Left lobe of liver (tissue), 2 donors: ENCODE measurements at regions not wholly inside any gene's neighbourhood (a gene's known extent, or its start where the extent isn't known, plus 50 kb on each side); places are given as distances from the start of the nearest gene placed in this dataset.
A peak's percentile ranks its signal among the peaks of the same experiment; 100 is the strongest.

Experiments used
- ATAC-seq: fragments of 200-7000 bp; cut with Tn5 transposase; one replicate; pipeline ENCODE4 v1.9.1; 2020; ENCODE audit warnings: mild to moderate bottlenecking, moderate library complexity
- DNase-seq: peaks from one replicate; pipeline ENCODE4 v3.0.0-alpha.2; 2020; ENCODE audit warnings: low spot score
- donor health status: DM: no; HTN: no; CAD: no; lungs with moderate emphysema.
- donor health status: DM: no; HTN: yes; CAD: no.

DNA sequence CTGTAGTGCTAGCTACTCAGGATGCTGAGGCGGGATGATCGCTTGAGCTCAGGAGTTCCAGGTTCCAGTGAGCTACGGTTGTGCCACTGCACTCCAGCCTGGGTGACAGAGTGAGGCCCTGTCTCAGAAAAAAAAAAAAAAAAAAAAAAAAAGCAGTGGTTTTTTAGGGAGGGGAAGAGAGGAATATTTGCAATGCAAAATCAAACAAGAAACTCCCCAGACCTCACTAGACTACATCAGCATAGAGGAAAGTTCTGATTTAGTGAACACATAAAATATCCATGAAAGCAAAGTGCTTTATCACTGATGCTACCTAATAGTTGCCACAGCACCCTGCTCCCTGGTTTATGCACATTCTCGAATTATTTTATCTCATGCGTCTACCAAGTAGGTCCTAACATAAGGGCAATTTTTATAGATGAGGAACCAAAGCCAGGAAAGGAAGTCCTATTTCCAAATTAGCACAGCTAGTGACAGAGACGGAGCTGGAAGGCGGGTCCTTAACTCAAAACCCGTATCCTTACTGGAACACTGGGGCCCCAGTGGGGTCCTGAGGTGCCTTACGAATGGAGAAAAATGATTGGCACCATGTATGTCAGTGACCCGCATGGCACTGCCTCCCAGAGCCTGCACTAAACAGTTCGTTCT is 50.7 kb upstream of the GPR157 start:
- DNase-seq (no peak), ATAC-seq (no peak)

DNA sequence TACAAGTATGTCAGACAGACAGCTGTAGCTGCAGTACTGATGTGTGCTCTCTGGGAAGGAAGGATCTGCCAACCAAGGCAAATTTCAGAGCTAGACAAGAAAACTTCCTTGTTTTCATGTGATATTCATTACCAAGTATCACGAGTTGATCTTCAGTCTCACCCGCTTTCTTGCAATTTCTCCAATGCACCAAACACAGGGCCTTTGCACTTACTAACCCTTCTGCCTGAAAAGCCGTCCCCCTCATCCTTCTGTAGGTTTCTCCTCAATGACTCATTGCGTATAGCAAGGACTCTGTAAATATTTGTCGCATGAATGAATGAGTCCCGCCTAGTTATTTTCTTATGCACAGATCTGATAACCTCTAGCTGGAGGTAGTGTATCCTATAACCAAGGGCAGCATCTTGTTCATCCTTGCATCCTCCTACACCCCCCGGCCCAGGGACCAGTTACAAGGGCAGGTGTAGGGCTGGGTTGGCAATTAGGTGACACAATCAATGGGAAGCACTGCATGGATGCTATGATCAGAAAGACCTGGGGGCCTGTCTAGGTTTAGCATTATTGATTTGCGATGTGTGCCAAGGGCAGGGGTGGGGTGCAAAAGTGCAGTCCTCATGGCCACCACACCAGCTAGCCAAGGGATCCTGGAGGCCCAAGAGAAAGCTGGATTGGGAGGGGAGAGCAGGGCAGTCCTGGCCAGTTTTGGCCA is 51.4 kb upstream of the GPR157 start:
- no peak for ATAC-seq
- no peak for DNase-seq

DNA sequence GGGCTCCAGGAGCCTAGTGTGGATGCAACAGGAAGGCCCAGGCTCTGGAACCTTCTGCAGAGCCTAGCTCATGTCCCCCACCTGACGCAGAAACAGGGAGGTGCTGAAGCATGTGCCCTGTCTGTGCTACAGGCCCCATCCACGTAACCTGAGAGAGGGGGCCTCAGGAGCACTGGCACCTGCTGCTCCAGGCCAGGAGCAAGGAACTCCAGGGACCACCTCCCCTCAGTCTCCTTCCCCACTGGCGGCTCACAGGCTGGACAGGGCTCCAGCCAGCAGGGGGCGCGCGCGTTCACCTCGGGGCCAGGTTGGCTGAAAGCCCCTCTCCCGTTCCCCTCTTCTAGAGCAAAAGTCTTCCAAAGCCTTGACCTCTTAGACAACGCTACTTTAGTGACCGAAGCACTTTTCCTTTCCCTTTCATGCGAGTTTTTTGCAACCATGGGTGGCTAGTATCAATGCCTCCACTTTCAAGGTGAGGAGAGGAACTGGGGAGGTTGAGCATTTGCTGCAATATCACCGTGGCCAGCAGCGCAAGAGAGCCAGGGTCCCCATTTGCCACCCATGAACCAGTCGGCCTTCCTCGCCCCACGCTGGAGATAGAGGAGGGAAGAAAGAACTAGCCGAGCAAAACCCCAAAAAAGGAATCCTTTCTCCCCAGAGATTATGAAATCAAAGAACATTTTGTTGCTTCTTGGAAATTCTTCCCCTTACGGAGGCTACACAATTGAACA is 52.4 kb upstream of the GPR157 start:
- DNase-seq: peak; percentile 70
- ATAC-seq: peak; percentile 87

- ATAC-seq: peak; percentile 73
- DNase-seq: peak; percentile 53
These were observed 52.4 kb upstream of the H6PD start for GRCh38 chr1:9181990-9182783.

GRCh38 chr1:9182784-9183257 is 51.8 kb upstream of the H6PD start:
- ATAC-seq (peak; percentile 6), DNase-seq (no peak)

DNA sequence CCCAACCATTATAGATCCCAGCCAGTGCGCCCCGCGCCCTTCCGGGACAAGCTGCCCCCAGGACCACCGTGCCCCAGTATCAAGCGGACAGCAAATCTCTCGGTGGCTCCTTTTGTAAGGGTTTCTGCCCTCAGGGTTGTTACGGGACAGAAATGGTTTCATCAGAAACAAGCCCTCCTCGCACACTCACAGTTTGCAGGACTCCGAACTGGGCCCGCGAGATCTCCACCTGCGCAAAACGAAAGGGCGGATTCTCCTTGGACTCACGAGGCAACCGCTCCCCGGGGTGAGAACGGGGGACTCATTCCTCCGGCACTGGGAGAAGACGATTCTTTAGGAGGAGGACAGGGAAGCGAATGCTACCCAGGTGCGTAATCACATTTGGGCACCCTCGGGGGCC is 51.1 kb upstream of the H6PD start:
- DNase-seq: no peak
- ATAC-seq: no peak

GRCh38 chr1:9183898-9184297 is 50.7 kb upstream of the H6PD start:
- DNase-seq: no peak
- ATAC-seq: no peak

- DNase-seq (no peak), ATAC-seq (no peak)
These were observed 49.8 kb upstream of the H6PD start for GRCh38 chr1:9184749-9185148.
